T47D (cell line): ENCODE measurements at regions not wholly inside any gene's neighbourhood (a gene's known extent, or its start where the extent isn't known, plus 50 kb on each side); places are given as distances from the start of the nearest gene placed in this dataset.
"Not testable (repeated sequence)": the region's sequence is repeated elsewhere in the genome, so short reads cannot be mapped to it uniquely, and the experiment has no call there.

ENCODE experiments used
- DNase-seq, 2 experiments: peaks; one replicate each; pipeline versions ENCODE4 v3.0.0 to v3.0.0-alpha.2; 2011 to 2012; ENCODE audit warnings: low read depth in 1 of 2, low spot score in 1 of 2
- JUND ChIP-seq: IDR thresholded peaks from 2 replicates; pipeline ENCODE4 v1.6.1; 2012; ENCODE audit warnings: low read depth
- in situ Hi-C: cut with HindIII; loops from 2 replicates; pipeline ENCODE4 v1.10.0; 2016; ENCODE audit warnings: low sequenced_read_pairs, low pct_unique_long_range_greater_than_20kb

DNA sequence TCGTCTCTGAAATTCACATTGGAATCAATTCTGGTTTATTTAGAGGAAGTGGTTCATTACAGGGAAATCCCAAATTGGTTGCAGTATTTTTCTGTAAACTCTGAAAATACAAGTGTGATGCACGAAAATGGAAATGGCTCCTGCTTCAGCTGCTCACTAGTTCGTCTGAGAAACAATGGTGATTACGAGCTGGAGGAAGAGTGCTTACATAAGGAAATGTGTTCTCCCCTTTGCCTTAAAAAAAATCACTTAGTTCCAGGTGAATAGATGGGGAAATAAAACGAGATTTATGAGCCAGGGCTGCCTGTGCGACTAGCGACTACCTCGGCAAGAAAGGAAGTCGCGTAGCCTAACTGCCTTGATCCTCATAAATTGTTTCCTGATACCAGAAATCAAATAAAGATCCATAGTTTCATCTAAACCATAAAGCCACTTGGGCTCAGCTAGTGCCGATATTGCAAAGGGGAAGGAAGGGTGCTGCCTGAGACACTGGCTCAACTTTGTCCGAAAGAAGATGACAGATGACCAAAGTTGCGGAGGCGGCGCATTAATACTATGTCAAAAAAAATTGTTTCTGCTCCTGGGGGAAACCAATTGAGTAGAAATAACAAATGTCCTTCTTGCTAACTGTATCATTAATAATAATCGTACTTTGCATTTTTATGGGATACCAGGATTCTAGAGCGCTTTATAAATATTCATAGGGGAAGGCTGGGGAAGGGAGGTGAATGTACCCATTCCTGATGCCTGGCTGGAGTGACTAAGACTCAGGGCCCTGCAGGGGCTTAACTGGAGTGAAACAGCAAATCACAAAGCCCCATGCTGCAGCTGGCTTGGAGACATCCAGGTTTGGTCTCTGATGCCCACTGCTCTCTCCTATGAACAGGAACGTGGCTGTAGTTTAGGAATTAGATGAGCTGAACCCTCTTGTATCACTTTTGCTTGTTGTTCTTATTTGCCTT is 185.7 kb downstream of the BLID start:
- DNase-seq = no peak
- in situ Hi-C loops = no loop called here
- no peak for TF ChIP-seq JUND

GRCh38 chr11:121929581-121929980 is 186.4 kb downstream of the BLID start:
- no peak for TF ChIP-seq JUND
- DNase-seq = no peak
- in situ Hi-C loops = no loop called here

DNA sequence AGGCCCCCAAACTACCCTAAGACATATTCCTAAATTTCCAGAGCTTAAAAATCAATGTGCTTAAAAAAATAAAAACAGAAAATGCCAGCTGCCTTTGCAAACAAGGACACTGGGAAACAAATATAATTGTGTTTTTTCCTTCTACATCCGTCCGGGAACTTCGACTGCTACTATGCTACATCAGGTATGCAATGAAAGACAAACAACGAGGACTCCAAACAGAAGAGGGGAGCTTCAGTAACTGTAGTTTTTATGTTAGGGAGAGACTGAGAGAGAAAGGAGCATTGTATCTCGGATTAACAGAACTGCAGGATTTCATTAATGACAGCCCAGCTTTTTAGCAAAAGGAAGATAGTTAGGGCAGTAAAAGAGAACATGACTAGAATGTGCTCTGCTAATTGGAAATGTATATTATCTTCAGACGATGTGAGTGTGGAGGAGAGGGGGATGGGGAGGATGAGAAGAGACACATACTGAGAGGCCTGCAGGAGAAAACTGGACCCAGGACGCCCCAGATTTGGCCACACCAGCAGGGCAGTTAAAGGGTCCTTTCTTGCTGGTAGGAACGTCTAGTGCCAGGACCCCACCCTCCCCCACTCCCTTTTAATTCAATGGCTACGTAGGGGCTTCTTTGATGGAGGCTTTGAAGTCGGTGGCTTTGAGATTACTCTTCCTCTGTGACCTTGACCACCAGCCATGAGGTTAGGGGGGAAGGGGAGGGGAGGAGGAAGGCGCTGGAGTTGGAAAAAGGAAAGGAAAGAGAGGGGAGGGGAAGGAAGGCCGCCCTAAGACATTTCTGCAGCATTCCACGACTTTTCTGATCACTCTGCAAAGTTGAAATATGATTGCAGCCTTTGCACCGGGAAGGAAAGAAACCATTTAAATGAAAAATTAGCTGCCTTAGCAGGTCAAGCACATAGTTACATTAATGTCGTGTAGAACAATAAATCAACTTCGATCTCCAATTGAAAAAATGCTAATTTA is 187.1 kb downstream of the BLID start:
- no peak for DNase-seq
- no peak for TF ChIP-seq JUND
- in situ Hi-C loops = no loop called here

GRCh38 chr11:121927789-121928188 is 188.2 kb downstream of the BLID start:
- in situ Hi-C loops = no loop called here
- no peak for TF ChIP-seq JUND
- DNase-seq = no peak

DNA sequence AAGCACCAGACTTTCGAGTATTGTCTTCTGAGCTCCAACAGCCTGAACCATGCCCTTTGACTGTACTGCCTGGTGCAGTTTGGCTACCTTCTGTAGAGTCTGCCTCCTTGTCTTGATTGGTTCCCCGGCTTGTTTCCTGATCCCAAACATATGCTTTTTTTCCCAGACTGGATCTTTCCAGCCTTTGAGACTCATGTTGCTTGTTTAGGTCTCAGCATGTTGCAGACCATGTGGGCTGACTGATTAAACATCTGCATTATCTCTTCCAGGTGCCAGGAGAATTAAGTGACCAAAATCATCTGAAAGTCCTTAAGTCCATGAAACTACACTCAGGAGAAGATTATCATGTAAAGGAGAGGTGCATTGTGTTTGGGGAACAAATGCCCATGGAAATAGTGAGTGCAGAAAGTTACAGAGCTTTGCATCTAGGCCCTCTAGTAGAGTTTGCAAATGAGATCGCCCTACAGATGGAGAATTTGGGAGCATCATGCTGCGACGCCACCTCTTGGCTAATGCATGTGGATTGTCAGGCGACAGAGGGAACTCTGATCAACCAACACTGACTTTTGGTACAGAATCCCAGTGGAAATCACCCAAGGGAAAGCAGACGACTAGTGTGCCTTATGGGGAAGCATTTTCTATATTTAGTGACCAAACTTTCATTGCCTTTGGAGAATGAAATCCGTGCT is 188.8 kb downstream of the BLID start:
- in situ Hi-C loops = no loop called here
- DNase-seq = no peak
- no peak for TF ChIP-seq JUND

- TF ChIP-seq JUND = no peak
- DNase-seq = no peak
- in situ Hi-C loops = no loop called here
These were observed 191.8 kb downstream of the BLID start for GRCh38 chr11:121924191-121924590.

DNA sequence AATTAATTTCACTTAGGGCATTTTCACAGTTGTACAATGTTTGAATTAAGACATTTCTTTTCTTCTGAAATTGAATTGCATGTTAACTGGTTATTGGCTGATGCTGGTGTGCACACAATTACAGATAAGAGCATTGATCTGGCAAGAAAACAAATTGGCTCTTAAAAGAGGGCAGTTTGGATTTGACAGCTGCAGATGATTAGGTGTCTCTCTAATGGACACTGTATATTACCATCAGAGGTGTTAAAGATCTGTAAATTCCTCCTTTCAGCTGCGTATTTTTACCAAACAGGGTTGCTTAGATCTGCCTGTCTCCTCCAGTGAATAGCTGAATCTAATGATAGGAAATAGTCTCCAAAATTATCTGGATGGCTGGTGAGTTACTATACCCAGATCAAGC is 198.5 kb downstream of the BLID start:
- in situ Hi-C loops = no loop called here
- no peak for DNase-seq
- TF ChIP-seq JUND = no peak

GRCh38 chr11:121914508-121915059 is 201.4 kb downstream of the BLID start:
- TF ChIP-seq JUND = no peak
- in situ Hi-C loops = no loop called here
- no peak for DNase-seq

- TF ChIP-seq JUND = no peak
- in situ Hi-C loops = no loop called here
- DNase-seq = no peak
These were observed 206.4 kb downstream of the BLID start for GRCh38 chr11:121909596-121909995.

DNA sequence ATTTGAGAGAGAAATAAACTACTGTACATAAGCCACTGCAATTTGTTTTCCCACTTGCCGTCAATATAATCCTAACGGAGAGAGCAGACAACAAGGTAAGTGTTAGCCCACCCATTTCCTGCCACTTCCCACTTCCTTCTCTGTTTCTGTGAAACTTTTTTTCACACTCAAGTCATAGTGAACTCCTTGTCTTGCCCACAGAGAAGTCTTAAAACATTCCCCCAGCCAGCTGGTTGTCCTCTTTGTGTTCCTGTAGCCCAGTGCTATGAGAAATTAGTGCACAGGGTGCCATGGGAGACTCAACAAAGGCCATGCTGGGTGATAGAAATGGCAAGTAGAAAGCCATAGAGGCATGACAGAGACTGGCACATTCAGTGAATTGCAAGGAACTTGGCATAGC is 208.6 kb downstream of the BLID start:
- no peak for DNase-seq
- TF ChIP-seq JUND = no peak
- in situ Hi-C loops = no loop called here

DNA sequence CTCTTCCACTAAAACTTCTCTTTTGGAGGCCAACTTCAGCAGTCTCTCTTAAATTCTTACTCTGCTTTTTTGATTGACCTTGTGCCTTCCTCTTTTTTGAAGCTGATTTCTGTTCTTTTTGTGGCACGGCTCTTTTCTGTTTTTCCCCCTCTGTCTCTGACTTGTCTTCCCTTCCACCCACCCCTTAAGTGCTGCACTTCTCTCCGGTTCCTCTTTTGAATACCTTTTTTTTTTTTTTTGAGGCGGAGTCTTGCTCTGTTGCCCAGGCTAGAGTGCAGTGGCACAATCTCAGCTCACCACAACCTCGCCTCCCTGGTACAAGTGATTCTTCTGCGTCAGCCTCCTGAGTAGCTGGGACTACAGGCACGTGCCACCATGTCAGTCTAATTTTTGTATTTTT is 211.9 kb downstream of the BLID start:
- in situ Hi-C loops = no loop called here
- no peak for DNase-seq
- no peak for TF ChIP-seq JUND

- TF ChIP-seq JUND = no peak
- DNase-seq = no peak
- in situ Hi-C loops = no loop called here
These were observed 214.1 kb downstream of the BLID start for GRCh38 chr11:121901886-121902285.

- DNase-seq, in situ Hi-C loops: not testable (repeated sequence)
These were observed 214.6 kb downstream of the BLID start for GRCh38 chr11:121901417-121901816.
